HG02885 (cell line): ENCODE measurements at regions not wholly inside any gene's neighbourhood (a gene's known extent, or its start where the extent isn't known, plus 50 kb on each side); places are given as distances from the start of the nearest gene placed in this dataset.
"Not testable (repeated sequence)": the region's sequence is repeated elsewhere in the genome, so short reads cannot be mapped to it uniquely, and the experiment has no call there.

Experiments used
- ATAC-seq: cut with Tn5 transposase; IDR thresholded peaks from one replicate; pipeline ENCODE4 v1.9.1; 2021; ENCODE audit warnings: mild to moderate bottlenecking; ENCODE audit not compliant: unreplicated experiment, poor library complexity

DNA sequence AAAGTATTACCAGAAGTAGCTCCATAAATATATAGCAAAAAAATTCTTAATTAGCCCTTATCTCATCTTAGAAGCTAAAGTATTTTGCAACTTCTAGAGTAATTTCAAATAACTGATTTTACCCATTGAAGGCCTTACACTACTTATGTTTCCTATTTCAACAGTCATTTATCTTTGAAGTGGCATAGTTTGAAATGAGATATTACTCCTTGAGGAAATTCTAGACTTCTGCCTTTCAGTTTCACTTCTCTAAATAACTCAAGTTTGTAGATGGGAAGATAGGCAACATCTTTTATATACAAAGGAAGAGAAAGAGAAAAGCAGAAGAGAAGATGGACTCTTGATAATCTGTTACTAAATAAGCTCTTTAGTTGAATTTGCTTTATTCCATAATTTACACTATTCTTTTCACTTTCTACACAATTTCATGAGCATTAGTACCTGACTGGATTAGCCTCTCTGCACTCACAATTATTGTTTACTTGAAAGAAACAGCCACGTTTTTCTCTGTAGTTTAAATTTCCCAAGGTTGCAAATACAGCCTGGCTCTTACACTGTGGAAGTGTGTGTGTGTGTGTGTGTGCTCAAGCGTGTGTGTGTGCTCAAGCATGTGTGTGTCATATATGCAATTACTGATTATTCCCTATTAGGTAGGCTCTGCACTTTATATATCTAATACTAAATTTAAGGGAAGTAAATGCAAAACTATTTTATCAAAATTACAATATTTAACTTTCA is 60.6 kb upstream of the EMB start:
- peak; percentile 98 for ATAC-seq

DNA sequence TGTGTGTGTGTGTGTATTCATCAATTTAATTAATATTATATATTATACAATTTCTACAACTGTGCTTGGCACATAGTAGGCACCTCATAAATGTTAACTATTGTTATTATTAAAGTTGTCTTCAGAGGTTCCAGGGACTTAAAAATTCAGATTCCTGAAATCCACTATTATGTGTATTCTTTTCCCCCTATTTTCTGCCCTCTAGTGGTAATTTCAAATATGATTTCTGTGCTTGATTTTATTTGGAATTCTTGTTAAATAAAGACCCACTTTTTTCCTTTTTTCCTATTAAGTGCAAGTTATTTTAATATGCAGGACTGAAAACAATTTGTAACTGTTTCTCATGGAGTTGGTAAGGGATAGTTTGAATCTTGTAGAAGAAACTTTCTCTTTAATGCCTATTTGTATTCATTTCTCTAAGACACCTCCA is 72.0 kb upstream of the EMB start:
- ATAC-seq = not testable (repeated sequence)

DNA sequence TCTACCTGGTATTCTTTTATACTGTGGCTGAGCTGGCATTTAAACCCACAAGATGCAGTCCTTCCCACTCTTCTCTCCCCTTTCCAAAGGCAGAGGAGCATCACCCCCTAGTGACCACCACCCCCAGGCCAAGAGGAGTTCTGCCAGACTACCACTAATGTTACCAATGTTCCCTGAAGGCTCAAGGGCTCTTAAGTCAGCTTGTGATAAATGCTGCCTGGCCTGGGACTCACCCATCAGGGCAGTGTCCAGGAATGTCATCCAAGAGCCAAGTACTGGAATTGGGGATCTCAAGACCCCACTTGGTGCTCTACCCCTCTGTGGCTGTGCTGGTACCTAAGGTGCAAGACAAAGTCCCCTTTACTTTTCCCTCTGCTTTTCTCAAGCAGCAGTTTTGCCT is 80.0 kb upstream of the EMB start:
- ATAC-seq = not testable (repeated sequence)

DNA sequence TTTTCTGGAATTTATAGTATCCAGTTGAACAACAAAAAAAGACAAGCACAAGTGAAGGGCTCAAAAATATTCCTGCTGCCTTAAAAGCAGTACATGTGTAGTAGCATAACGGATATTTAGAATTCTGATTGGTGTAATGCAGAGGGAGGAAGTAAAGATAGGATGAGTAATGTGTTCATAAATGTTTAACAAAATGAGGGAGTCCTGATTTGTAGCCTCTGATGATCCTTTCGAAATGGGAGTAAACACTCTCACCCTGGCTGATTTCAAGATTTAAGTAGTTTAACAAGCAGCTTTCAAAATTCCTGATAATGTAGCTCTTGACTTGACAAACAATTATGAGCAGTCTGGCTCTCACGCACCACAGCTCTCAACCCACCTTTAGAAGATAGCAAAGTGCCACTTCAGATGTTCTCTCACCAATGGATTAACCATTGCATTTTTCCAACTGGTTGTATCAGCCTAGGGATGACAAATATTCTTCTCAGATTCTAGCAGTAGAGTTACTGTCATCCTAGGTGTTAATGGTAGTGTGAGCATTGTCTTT is 86.5 kb upstream of the EMB start:
- ATAC-seq = not testable (repeated sequence)

DNA sequence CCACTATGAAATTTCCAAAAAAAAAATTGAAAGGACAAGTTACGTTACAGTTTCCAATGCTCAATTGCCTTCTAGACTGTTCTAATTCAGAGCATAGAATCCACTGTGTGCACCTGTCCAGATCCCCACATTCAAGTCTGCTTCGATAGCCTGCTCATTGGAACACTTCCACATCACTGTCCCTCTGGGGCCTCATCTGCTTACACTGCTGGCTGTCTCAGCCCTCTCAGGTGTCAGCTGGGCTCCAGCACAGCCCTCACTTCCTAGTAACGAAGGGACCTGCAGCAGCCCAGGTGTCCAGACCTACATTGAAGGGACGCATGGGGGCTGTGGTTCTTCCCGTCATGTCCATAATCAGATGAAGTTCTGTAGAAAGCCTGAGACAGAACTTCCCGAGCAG is 94.3 kb upstream of the EMB start:
- peak; percentile 55 for ATAC-seq

DNA sequence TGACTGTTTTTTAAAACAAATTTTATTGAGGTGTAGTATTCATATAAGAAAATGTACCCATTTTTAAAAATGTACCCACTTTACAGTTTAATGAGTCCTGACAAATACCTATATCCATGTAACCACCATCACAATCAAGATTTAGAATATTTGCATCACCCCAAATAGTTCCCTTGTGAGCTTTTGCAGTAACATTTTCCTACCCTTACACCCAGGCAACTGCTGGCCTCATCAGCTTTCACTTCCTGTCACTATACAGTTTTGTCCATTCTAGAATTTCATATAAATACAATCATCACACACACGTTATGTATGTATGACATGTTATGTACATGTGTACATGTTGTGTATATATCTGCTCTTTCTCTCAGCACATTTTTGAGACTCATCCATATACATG is 96.4 kb upstream of the EMB start:
- ATAC-seq = peak; percentile 85

DNA sequence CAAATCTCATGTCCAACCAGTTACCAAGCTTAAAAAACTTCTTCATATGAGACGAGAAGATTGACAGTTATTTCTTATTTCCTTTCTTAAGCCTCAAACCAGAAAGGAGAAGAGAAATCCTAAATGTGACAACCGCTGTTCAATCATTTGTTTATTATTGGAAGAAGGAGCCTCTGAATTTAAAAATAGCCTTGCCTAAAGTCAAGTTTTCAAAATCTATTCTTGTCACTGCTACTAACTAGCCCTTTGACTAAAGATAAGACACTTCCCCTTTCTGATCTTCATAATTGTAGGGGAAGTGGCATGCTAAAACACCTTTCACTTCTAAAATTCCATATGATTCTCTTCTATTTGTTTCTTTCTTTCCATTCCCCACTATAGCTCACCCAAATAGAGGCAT is 106.2 kb upstream of the EMB start:
- ATAC-seq = peak; percentile 98

DNA sequence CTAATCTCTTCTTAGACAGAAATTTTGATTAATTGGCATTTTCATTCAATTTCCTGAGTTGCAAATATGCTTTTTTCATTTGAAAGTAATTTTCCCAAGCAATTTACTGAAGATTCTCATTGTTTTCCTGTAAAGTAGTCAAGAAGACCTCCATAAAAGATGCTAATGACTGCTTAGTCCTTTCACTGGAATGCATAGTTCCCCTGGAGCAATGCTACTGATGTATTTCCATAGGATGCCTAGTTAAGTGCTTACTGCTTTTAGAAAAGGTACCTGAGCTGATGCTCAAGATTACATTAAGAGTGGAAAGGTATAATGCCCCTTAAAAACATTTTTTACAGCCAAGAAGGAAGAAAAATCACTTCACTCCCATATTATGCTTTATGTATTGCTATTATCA is 109.2 kb upstream of the EMB start:
- no peak for ATAC-seq

DNA sequence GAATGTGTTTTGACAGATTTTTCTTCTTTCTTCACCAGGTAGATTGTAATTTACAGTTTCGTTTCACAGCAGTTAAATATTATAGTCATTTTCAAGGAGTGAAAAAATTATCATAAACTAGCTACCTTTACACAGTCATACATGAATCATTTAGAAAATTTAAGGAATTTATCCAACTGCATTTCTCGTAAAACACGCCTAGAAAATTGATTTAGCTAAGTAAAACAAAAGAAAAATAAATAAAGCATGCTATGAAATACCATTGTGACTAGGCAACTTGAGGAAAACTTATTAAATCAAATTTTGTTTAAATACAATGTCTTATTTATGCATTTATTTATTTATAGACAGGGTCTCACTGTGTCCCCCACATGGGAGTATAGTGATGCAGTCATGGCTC is 109.9 kb upstream of the EMB start:
- ATAC-seq = no peak

DNA sequence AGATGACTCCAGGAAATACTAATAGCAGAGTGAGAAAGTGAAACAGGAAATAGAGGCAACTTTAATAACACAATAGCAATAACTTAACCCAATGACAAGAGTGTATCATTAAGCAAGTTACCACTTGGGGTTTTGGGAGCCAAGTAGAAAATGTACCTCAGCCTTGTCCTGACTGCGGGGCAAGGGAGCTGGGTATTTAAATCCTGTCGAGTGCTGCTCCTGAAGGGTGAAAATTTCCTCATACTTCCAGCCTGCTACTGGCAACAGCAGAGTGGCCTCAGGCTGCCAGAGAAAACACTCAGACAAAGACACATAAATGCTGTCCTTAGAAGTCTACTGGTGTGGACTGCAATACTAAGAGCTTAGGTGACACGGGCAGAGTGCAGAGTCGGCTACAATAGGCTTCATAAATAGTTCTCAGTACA is 112.5 kb upstream of the EMB start:
- ATAC-seq = no peak

DNA sequence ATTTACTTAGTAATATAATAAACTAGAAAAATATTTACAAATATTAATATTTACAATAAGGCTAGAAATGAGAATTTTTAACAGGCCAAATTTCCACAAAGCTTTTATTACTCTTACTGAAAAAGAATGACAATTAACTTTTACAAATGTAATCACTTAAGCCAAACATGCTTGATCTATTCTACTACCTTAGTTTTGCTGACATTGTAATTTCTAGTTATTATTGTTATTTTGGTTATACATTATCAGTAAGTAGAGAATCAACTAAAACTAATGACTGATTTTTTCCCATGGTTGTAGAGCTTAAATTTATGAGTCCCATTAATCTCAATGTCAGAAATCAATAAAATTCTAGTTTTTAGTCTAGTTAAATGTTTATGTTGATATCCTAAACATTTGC is 107.8 kb upstream of the PARP8 start:
- ATAC-seq = not testable (repeated sequence)

DNA sequence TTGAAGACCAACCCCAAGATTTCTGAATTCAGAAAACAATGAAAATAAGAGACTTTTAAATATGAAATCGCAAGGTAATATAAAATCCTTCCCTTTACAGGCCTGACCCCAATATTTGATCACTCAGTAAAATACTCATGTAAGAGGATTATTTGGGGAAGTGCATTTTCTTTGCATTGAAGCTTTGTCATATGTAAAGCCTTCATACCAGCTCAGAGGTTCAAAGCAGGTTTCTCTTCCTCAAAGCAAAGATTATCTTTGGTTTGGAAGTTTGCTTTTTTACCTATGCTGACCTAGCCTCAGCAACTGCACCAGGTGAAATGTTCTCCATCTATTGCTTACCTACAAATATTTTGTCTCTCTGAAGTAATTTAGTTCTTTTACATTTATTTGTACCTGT is 106.5 kb upstream of the PARP8 start:
- peak; percentile 42 for ATAC-seq

DNA sequence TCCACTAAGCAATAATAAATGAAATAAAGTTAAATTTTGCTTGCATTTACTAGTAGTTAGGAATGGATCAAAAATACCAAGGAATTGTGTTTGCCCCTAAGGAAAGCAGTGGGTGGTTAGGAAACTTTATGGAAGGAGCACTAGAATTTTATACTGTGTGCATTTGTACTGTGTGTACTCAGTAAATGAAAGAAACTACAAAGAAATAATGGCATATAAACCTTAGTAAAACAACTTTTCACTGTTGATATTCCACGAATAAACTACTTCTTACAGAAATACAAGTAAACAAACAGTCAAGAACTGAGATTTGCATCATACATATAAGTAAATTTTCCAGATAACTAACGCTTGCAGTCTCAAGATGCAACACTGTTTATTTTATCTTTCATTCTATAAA is 103.7 kb upstream of the PARP8 start:
- ATAC-seq = no peak

DNA sequence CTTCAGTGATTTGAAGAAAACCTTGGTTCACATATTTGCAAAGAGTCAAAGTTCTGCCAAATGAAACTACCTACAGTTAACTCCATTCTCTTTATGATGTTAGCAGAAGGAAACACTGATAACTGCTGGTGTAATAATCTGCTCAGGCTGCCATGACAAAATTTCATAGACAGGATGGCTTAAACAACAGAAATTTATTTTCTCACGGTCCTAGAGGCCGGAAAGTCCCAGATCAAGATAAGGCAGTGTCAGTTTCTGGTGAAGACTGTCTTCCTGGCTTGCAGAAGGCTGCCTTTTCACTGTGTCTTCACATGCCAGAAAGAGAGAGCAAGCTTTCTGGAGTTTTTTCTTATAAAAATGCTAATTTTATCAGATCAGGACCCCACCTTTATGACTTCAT is 102.4 kb upstream of the PARP8 start:
- ATAC-seq = peak; percentile 94

DNA sequence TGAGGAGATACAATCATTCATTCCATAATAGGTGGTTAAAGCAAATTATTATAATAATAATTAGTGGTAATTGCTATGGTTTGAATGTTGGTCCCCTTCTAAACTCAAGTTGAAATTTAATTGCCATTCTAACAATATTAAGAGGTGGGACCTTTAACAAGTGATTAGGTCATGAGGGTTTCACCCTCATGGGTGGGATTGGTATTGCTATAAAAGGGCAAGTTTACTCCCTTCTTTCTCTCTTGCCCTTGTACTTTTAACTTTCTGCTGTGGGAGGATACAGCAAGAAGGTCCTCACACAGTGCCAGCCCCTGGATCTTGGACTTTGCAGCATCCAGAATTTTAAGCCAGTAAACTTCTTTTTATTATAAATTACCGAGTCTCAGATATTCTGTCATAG is 101.9 kb upstream of the PARP8 start:
- peak; percentile 30 for ATAC-seq

DNA sequence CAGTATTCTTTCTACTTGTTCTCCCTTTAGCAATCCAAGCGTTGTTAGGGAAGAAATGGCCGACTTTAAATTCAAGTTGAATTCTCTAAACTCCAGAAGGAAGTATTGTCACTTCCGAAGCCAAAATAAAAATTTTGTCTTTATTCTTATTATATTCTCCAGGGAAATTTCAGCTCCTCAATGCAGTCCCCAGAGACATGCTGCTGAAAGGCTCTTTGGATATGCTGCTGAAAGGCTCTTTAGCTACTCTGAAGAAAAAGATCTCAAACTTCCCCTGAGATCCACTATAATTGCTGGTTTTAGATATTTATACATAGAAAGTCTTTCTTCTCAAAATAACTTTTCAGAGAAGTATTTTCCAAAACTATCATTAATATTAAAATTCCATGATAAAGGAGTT is 92.3 kb upstream of the PARP8 start:
- no peak for ATAC-seq

DNA sequence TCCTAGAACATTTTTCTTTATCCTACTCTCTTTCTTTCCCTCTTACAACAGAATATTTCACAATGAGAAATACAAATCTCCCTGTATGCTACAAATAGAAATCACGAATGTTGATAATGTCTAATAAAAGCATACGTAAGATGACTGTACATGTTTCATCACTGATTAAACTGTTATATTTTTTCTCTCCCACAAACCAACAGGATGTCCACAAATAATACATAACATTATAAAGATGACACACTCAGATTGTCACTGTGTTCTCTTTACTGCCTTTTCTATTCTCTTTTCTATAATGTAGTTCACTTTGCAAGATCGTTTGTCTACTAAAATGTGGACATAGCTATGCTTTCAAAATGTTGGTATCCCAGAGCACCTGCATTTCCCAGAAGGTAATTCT is 90.7 kb upstream of the PARP8 start:
- no peak for ATAC-seq

DNA sequence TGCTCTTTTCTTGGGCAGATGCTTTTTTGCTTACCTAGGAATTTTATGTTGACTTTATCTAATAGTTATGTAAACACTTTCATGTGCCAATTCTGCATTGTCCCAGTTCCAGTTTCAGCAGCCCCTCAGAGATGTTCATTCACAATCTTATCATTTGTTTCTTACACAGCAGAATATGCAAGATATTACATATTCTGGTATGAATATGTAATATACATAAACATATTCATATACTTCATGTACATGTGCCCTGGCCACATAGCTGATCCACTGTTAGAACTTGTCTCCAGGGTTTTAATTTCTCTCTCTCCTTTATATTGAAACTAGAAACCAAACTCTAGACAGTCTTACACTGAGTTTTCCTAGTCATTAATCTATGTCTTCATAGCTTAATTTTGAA is 90.2 kb upstream of the PARP8 start:
- ATAC-seq = no peak

DNA sequence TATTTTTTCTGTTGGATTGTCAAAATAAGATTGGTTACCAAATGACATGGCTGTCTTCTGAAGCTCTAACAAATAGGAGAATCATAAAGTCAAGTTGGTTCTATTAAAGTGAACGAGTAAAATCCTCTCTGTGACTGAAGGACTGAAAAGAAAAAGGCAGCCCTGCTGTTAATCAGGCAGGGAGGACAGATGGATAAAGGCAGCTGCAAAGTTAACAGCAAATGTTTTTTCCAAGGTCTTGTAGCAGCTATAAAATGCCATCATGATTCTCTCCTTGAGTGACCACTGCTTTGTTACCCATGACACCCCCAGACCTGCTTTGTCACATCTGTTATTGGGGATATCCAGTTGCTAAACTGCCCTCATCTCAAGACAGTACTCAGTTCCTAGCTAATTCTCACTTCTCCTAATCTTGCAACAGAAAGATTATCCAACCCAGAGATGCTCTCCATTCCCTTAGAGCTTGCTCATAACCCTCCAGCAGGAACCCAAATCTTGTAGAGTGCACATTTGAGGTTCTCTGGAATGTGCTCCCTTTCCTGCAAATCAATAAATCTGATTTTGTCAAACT is 89.7 kb upstream of the PARP8 start:
- peak; percentile 67 for ATAC-seq

DNA sequence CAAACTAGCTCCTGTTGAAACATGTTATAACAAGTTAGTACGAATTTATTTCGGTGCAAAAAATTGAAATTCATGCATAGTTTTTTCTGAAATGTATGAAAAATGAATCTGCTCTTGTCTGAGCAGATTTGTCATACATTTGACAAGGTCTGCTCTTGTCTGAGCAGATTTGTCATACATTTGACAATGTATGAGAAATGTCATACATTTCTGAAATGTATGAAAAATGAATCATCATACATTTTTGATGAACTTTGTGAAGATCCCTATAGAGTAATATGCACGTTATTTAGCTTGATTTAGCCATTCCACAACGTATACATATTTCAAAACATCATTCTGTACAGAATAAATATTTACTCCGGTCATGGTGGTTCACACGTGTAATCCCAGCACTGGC is 85.9 kb upstream of the PARP8 start:
- ATAC-seq = no peak

DNA sequence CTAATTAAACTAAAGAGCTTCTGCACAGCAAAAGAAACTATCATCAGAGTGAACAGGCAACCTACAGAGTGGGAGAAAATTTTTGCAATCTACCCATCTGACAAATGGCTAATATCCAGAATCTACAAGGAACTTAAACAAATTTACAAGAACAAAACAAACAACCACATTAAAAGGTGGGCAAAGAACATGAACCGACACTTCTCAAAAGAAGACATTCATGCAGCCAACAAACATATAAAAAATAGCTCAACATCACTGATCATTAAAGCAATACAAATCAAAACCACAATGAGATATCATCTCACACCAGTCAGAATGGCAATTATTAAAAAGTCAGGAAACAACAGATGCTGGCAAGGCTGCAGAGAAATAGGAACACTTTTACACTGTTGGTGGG is 84.6 kb upstream of the PARP8 start:
- not testable (repeated sequence) for ATAC-seq

DNA sequence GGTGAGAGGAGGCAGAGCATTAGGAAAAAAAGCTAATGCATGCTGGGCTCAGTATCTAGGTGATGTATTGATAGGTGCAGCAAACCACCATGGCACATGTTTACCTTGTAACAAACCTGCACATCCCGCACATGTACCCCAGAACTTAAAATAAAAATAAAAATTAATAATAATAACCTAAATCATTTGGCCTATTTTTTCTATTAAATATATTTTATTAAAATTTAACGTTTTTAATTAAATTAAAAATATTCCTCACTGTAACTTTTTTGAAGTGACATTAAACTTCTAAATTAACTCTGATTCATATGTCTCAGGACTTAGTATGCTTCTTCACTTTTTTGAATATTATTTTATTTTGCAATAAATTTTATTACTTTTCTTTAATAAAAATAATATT is 83.7 kb upstream of the PARP8 start:
- ATAC-seq = no peak
